Left ventricle myocardium inferior (tissue), 1 donor: ENCODE measurements at regions not wholly inside any gene's neighbourhood (a gene's known extent, or its start where the extent isn't known, plus 50 kb on each side); places are given as distances from the start of the nearest gene placed in this dataset.
A peak's percentile ranks its signal among the peaks of the same experiment; 100 is the strongest.

Experiments used
- DNase-seq: peaks from one replicate; pipeline ENCODE4 v3.0.0-alpha.2; 2020
- H3K27ac ChIP-seq: fragments of 200-600 bp; replicated peaks from 2 replicates; pipeline ENCODE4 v1.8.0; 2021
- H3K27me3 ChIP-seq: fragments of 200-600 bp; 2 replicates; pipeline ENCODE4 v1.8.0; 2021; ENCODE audit warnings: low read depth
- H3K36me3 ChIP-seq: fragments of 200-600 bp; 2 replicates; pipeline ENCODE4 v1.8.0; 2021
- H3K4me1 ChIP-seq: fragments of 200-600 bp; 2 replicates; pipeline ENCODE4 v1.8.0; 2021
- H3K4me3 ChIP-seq: fragments of 200-600 bp; 2 replicates; pipeline ENCODE4 v1.8.0; 2021; ENCODE audit warnings: mild to moderate bottlenecking, moderate library complexity
- H3K9me3 ChIP-seq: fragments of 200-600 bp; replicated peaks from 2 replicates; pipeline ENCODE4 v1.8.0; 2021
- intact Hi-C: fragments of 100-400 bp; cut with micrococcal nuclease; formaldehyde crosslinking; loops from one replicate; pipeline ENCODE4 v1.11.0; 2022
- TF ChIP-seq, protein P1 (sequence below): fragments of 200-600 bp; IDR thresholded peaks from 2 replicates; pipeline ENCODE4 v1.8.0; 2021; ENCODE audit warnings: antibody characterized with exemption, mild to moderate bottlenecking, borderline replicate concordance
- donor health status: DM: no; HTN: yes; CAD: no; lungs with severe emphysema.

DNA sequence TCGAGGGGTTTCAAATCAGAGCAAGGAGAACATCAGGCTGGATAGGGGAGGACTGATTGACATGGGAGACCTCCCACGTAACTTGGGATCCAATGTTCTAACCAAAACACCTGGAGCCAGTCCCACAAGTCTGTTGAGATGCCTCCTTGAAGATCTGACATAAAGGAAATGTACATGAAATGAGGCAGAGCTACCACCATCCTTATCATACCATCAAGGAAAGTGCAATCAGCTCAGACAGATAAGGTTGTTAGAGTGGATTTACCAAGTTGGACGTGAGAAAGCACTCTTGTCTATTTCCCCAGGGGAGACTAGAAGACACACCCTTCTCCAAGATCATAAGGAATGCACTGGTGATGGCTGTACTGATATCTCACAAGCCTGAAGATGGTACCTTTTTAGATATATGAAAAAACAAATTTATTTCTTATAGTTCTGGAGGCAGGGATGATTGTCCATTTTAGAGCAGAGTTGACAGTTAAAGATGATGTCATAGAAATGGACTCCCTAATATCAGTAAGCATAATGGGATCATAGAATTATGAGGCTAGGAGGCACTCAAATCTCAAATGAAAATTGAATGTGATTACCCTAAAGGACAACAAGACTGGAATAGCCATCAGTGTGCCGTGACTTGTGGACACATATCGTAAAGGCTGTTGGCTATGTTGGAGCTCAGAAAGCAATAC is 129.1 kb upstream of the RAB4A start:
- no peak overlapping the region for H3K27ac ChIP-seq
- TF ChIP-seq, protein P1, sequence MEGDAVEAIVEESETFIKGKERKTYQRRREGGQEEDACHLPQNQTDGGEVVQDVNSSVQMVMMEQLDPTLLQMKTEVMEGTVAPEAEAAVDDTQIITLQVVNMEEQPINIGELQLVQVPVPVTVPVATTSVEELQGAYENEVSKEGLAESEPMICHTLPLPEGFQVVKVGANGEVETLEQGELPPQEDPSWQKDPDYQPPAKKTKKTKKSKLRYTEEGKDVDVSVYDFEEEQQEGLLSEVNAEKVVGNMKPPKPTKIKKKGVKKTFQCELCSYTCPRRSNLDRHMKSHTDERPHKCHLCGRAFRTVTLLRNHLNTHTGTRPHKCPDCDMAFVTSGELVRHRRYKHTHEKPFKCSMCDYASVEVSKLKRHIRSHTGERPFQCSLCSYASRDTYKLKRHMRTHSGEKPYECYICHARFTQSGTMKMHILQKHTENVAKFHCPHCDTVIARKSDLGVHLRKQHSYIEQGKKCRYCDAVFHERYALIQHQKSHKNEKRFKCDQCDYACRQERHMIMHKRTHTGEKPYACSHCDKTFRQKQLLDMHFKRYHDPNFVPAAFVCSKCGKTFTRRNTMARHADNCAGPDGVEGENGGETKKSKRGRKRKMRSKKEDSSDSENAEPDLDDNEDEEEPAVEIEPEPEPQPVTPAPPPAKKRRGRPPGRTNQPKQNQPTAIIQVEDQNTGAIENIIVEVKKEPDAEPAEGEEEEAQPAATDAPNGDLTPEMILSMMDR: no peak
- no peaks in the 10 kb centered on the region for H3K36me3 ChIP-seq
- H3K9me3 ChIP-seq: no peaks in the 10 kb centered on the region
- intact Hi-C loops: no loop called here
- H3K4me1 ChIP-seq: no peaks in the 10 kb centered on the region
- H3K27me3 ChIP-seq: peaks cover 30% of the 10 kb centered on the region
- no peak for DNase-seq
- no peak overlapping the region for H3K4me3 ChIP-seq

DNA sequence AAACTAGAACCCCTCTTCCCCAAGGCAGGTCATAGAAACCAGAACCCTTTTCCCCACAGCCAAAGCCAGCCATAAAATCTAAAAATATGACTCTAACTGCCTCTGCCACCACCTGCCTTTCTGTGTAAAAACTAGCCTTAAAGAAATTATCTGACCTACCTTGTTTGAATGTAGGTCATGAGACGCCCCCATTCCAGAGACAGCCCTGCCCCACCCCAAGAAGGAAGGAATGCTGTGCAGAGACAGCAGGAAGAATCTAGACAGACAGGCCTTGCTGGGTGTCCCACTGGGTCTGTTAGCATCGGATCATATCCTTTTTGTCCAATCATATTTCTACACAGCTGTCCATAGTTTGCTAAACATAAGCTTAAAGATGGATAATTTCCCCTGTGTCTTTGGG is 128.4 kb upstream of the RAB4A start:
- TF ChIP-seq, protein P1: no peak
- Histone ChIP-seq H3K4me3 (no peak overlapping the region), H3K27ac (no peak overlapping the region), H3K27me3 (peaks cover 37% of the 10 kb centered on the region), H3K36me3 (no peaks in the 10 kb centered on the region), H3K9me3 (no peaks in the 10 kb centered on the region), H3K4me1 (peaks cover 1% of the 10 kb centered on the region)
- intact Hi-C loops: no loop called here
- DNase-seq: no peak

DNA sequence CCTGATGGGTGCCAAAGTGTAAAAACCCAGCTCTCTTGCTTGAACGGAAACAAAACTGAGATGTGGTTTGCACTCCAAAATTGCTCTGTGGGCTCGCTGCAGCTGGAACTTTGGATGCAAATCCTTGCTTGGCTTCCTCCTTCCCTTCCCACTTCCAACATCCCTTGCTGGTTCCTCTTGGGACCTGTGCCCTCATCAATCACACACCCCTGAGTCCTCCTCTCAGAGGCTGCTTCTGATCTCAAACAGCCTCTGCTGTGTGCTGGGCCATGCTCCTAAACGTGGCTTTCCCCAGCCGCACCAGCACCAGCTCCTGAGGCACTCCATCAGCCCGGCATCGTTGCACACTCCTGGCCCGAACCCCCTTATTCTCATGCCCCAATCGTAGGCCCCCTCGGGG is 124.3 kb upstream of the RAB4A start:
- DNase-seq: no peak
- TF ChIP-seq, protein P1: no peak
- Histone ChIP-seq H3K4me1 (peaks cover 11% of the 10 kb centered on the region), H3K9me3 (no peaks in the 10 kb centered on the region), H3K27ac (no peak overlapping the region), H3K36me3 (no peaks in the 10 kb centered on the region), H3K27me3 (peaks cover 64% of the 10 kb centered on the region), H3K4me3 (no peak overlapping the region)
- intact Hi-C loops: no loop called here

DNA sequence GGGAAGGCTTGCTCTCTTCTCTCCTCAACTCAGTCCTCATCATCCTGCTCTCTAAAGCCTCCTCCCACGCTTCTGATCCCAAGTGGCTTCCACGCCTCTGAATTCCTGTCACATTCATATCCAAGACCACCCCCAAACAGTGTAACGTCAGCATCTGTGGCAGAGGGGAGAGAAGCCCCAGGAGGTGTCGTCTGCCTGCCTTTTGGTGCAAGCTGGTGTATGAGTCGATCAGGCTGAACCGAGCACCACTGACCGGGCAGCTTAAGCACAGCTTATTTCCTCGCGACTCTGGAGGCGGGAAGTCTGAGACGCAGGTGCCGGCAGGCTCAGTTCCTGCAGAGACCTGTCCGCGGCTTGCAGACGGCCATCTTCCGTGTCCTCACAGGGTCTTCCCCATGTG is 123.8 kb upstream of the RAB4A start:
- DNase-seq: no peak
- peaks cover 11% of the 10 kb centered on the region for H3K4me1 ChIP-seq
- no peaks in the 10 kb centered on the region for H3K36me3 ChIP-seq
- no peak overlapping the region for H3K4me3 ChIP-seq
- TF ChIP-seq, protein P1: no peak
- intact Hi-C loops: no loop called here
- H3K27me3 ChIP-seq: peaks cover 64% of the 10 kb centered on the region
- no peak overlapping the region for H3K27ac ChIP-seq
- H3K9me3 ChIP-seq: no peaks in the 10 kb centered on the region

DNA sequence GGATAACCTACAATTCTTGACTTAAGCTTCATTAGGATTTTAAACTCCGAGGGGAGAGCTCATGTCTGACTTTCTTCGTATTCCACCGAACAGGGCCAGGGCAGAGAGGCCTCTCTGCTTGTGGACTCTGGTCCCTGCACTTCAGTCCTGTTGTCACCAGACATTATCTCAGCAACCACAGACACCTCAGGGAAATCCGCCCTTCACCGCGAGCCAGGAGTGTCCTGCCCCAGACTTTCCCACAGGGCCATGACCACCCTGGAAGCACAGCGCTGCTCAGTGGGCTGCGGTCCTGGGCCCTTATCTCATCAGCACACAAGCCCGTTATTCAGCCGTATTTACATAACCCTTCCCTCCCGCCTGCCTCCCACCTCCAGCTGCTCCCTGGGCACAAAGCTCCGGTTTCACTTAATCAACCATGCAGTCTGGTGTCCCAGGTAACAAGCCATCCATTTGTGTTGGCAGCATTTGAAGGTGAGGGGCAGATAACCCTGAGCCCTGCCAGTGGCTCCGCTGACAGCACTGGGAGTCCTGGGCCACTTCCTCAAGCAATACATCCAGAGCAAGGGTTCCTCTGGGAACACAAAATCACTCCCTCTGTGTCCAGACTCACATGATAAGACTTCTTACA is 122.8 kb upstream of the RAB4A start:
- Histone ChIP-seq H3K4me3 (no peak overlapping the region), H3K9me3 (peaks cover 6% of the 10 kb centered on the region), H3K36me3 (no peaks in the 10 kb centered on the region), H3K27ac (peak overlapping the region; percentile 5), H3K27me3 (peaks cover 64% of the 10 kb centered on the region), H3K4me1 (peaks cover 11% of the 10 kb centered on the region)
- TF ChIP-seq, protein P1: no peak
- intact Hi-C loops: no loop called here
- DNase-seq: peak; percentile 37
